GM18951 (cell line): ENCODE measurements at regions not wholly inside any gene's neighbourhood (a gene's known extent, or its start where the extent isn't known, plus 50 kb on each side); places are given as distances from the start of the nearest gene placed in this dataset.
"Not testable (repeated sequence)": the region's sequence is repeated elsewhere in the genome, so short reads cannot be mapped to it uniquely, and the experiment has no call there.

Experiments used
- POLR2A ChIP-seq: IDR thresholded peaks from 4 replicates; pipeline ENCODE4 v1.6.1; 2011; ENCODE audit warnings: mild to moderate bottlenecking; ENCODE audit not compliant: insufficient read length, insufficient read depth; ENCODE audit errors: extremely low read depth
- in situ Hi-C: fragments of 300-500 bp; cut with MboI; formaldehyde crosslinking; loops from one replicate; pipeline ENCODE4 v1.12.0; 2022; ENCODE audit warnings: low sequenced_read_pairs, mixed read lengths, inconsistent platforms; ENCODE audit not compliant: unreplicated experiment

GRCh38 chr7:66443946-66444345, 184.7 kb upstream of the KCTD7 start:
- TF ChIP-seq POLR2A = no peak
- in situ Hi-C loops = no loop called here

- in situ Hi-C loops = not testable (repeated sequence)
Measured at GRCh38 chr7:66447007-66447406, 181.7 kb upstream of the KCTD7 start.

GRCh38 chr7:66450814-66451213, 177.9 kb upstream of the KCTD7 start:
- in situ Hi-C loops = not testable (repeated sequence)

GRCh38 chr7:66451713-66452112, 177.0 kb upstream of the KCTD7 start:
- in situ Hi-C loops = not testable (repeated sequence)

GRCh38 chr7:66452165-66452564, 176.5 kb upstream of the KCTD7 start:
- TF ChIP-seq POLR2A = no peak
- in situ Hi-C loops = no loop called here

GRCh38 chr7:66453340-66453739, 175.3 kb upstream of the KCTD7 start:
- in situ Hi-C loops = no loop called here

GRCh38 chr7:66454600-66455225, 174.0 kb upstream of the KCTD7 start:
- in situ Hi-C loops = no loop called here
- no peak for TF ChIP-seq POLR2A

More at GRCh38 chr7:66453340-66453739, 175.3 kb upstream of the KCTD7 start:
- TF ChIP-seq POLR2A = no peak

- in situ Hi-C loops = not testable (repeated sequence)
Measured at GRCh38 chr7:66455432-66455831, 173.2 kb upstream of the KCTD7 start.

- in situ Hi-C loops = not testable (repeated sequence)
Measured at GRCh38 chr7:66456431-66456830, 172.2 kb upstream of the KCTD7 start.

- in situ Hi-C loops = not testable (repeated sequence)
Measured at GRCh38 chr7:66458991-66459390, 169.7 kb upstream of the KCTD7 start.

GRCh38 chr7:66459783-66460413, 168.8 kb upstream of the KCTD7 start:
- in situ Hi-C loops = not testable (repeated sequence)

GRCh38 chr7:66460921-66461361, 167.7 kb upstream of the KCTD7 start:
- TF ChIP-seq POLR2A = no peak
- in situ Hi-C loops = no loop called here

- in situ Hi-C loops = not testable (repeated sequence)
Measured at GRCh38 chr7:66461397-66461796, 167.3 kb upstream of the KCTD7 start.

GRCh38 chr7:66462831-66463230, 165.8 kb upstream of the KCTD7 start:
- in situ Hi-C loops = not testable (repeated sequence)

GRCh38 chr7:66464059-66464458, 164.6 kb upstream of the KCTD7 start:
- no peak for TF ChIP-seq POLR2A
- in situ Hi-C loops = no loop called here

- in situ Hi-C loops = no loop called here
- TF ChIP-seq POLR2A = no peak
Measured at GRCh38 chr7:66466081-66466600, 162.5 kb upstream of the KCTD7 start.
